ENCODE measurements at regions not wholly inside any gene's neighbourhood (a gene's known extent, or its start where the extent isn't known, plus 50 kb on each side); places are given as distances from the start of the nearest gene placed in this dataset.

- TF ChIP-seq CTCF (IDR thresholded peaks at IDR 0.05; ENCODE audit: control extremely low read depth in 1 of 3, insufficient read depth in 1 of 3, low read depth in 1 of 3, low read length in 3 of 3) (no peak), CBX5 (IDR thresholded peaks at IDR 0.05; ENCODE audit: low read depth, low read length) (no peak), POLR2A (IDR thresholded peaks at IDR 0.05; ENCODE audit: control extremely low read depth in 1 of 2, low read depth in 2 of 2, low read length in 2 of 2) (no peak), CEBPB (IDR thresholded peaks at IDR 0.05; ENCODE audit: low read depth, low read length) (no peak), RXRA (IDR thresholded peaks at IDR 0.05; ENCODE audit: insufficient read depth, low read depth, low read length) (no peak)
Measured at GRCh38 chr12:74393272-74393671, 144.4 kb upstream of the ATXN7L3B start.

Data from H1 (cell line).